HG03139 (cell line): ENCODE measurements at regions not wholly inside any gene's neighbourhood (a gene's known extent, or its start where the extent isn't known, plus 50 kb on each side); places are given as distances from the start of the nearest gene placed in this dataset.
"Not testable (repeated sequence)": the region's sequence is repeated elsewhere in the genome, so short reads cannot be mapped to it uniquely, and the experiment has no call there.

Experiments
- ATAC-seq: cut with Tn5 transposase; IDR thresholded peaks from one replicate; pipeline ENCODE4 v1.9.1; 2021; ENCODE audit not compliant: unreplicated experiment

- ATAC-seq: no peak
Observed at GRCh38 chr6:110558575-110558974, 82.2 kb upstream of the SLC22A16 start.

DNA sequence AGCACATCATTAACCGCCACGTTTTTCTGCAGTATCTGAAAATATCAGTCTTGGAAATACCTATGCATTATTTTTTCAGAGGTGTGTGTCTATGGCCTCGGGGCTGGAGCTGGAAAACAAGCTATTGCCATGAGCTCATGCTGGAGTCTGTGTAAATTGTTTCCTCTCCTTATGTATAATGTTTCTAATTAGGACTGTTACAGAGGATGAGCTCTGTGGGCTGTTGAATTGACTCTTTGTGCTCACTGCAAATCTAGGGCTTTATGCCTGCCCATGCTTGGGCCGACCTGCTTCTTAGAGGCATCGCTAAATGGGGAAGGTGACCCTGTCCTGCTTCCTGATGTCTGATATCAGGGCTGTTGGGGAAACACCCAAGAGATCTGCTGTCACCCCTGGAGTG is 80.8 kb upstream of the SLC22A16 start:
- no peak for ATAC-seq

DNA sequence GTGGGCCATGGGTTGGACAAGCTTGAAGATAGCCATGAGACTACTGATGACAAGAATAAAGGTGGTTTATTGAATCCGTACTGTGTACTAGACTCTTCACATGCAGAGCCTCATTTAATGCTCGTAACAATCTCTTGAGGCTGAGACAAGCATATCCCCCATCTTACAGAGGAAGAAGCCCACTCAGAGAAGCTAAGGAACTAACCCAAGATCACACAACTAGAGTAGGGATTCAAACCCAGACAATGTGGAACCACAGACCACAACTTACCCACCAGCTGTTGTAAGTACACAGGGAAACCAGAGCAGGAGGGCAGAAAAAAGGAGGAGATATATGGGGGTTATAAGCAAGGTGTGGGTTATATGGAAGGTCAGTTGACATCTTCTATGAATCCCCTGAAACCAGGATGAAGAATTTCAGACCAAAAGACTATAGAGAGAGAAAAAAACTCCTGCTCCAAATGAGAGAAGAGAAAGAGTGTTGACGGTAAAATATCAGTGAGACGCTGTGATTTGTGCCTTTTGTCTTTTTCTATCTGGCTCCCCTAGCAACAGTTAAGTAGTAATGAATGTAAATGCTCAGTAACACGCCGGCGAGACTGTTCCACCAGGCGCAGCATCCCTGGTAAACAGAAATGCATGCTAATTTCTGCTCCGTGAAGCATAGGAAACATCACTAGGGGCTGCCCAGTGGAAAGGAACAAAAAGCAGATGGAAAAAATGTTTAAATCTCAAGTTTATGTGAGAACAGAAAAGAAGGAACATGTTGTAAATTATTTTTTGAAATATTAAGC is 80.1 kb upstream of the SLC22A16 start:
- ATAC-seq: no peak

DNA sequence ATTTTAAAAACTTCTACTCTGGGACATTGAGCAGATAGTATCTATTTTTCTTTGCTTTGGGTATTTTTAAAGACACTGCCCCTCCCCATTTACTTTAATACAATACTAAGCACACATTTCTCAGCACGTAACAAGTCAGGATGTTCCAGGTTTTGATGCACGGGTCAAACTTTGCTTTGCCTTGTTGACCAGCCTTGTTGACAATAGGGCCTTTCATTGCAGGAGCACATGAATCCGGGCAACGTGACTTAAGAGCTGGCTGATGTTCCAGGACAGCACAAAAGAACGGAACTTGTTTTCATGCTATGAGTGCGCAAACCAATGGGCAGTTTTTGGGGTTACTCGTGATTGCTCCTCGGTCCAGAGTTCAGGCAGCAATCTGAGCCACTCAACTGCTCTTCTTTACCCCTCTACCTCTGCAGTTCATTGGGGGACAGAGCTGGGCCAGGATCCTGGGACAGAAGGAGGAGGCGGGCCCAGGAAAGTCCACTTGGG is 78.6 kb upstream of the SLC22A16 start:
- ATAC-seq: no peak

GRCh38 chr6:110554441-110554840 is 78.0 kb upstream of the SLC22A16 start:
- no peak for ATAC-seq

DNA sequence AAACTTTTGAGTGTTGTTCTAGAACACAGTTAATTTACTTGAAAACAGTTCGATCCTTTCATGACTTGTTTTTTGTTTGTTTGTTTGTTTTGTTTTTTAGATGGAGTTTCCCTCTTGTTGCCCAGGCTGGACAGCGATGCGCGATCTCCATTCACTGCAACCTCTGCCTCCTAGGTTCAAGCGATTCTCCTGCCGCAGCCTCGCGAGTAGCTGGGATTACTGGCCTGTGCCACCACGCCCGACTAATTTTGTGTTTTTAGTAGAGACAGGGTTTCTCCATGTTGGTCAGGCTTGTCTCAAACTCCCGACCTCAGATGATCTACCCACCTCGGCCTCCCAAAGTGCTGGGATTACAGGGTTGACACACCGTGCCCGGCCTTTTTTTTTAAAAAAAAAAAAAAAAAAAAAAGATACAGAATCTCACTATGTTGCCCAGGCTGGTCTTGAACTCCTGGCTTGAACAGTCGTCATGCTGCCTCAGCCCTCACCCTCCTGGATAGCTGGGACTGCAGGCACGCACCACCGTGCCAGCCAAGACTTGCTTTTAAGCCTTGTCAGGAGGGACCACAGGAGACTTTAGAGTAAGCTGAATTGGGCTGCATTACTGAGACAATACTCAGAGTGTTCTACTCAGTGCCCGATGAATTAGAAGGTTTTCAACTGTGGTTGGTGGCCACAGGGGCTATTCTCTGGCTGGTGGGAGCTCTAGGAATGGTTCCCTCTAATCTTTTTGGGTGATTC is 76.7 kb upstream of the SLC22A16 start:
- no peak for ATAC-seq

- no peak for ATAC-seq
Observed at GRCh38 chr6:110552076-110552475, 75.7 kb upstream of the SLC22A16 start.

- no peak for ATAC-seq
Observed at GRCh38 chr6:110551088-110551487, 74.7 kb upstream of the SLC22A16 start.

DNA sequence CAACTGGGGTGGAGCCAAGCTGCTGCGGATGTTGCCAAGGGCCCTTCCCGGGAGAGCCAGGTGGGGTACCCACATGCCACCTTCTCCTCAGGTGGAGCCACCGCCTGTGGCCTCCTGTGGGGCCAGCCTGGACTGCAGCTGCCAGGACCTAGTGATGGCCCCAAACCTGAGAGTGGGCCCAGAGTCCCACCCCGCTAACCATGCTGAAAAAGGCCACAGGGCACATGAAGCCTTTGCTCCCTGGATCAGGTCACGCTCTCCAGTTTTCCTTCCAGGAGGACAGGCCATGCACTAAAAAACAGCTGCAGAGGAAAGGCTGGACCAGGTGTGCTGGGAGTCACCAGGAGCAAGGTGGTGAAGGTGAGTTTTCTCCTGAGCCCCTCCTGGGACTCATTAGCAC is 73.9 kb upstream of the SLC22A16 start:
- ATAC-seq: no peak

- ATAC-seq: no peak
Observed at GRCh38 chr6:110549277-110549676, 72.9 kb upstream of the SLC22A16 start.

DNA sequence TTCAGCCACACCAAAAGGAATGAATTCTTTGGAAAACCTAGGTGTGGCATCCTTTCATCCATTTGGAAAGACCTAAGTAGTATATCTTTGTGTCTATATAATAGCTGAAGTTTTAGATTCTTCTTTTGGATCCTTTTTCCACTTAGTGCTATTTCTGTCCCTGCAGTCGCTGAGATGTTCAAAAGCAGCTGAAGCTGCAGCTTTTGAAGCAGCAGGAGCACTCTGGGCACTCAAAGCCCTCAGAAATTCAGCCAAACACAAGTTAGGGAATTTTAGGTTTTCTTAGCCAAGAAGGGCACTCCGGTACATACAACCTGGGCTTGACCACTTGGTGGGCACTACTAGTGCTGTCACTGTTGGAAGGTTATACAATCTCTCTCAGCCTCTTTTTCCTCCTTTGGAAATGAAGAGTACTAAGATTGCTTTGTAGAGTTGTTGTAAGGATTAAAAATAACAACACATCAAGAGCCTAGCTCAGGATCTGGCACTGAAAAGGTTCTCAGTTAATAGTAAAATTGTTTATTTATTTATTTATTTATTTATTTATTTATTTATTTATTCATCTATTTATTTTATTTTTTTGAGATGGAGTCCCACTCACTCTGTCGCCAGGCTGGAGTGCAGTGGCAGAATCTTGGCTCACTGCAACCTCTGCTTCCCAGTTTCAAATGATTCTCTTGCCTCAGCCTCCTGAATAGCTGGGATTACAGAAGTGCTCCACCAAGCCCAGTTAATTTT is 71.9 kb upstream of the SLC22A16 start:
- ATAC-seq: no peak

GRCh38 chr6:110547266-110547964 is 71.0 kb upstream of the SLC22A16 start:
- ATAC-seq: no peak

DNA sequence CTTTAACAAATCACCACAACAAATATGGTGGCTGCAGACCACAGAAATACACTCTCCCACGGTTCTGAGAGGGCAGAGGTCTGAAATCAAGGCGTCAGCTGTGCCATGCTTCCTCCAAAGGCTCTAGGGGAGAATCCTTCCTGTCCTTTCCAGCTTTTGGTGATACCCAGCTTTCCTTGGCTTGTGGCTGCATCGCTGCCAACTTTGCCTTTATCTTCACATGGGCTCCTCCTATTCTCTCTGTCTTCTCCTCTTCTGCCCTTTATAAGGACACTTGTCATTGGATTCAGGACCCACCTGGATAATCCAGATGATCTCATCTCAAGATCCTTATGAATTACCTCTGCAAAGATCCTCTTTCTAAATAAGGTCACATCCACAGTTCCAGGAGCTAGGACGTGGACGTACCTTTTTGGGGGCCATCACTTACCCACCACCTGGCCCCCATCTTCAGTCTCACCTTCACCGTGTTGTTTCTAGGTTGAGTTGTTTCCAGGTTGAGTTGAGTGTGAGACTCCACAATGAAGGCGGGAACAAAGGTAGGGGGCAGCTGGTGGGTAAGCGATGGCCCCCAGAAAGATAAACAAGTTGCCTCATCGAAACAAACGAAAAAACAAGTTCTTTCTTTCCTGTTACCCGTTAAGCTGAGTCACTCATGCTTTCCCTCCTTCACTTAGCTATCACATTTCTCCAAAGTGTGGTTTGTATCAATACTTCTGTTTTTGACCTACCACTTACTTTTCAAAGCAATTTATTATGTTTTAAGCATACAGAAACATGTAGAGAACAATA is 68.9 kb upstream of the SLC22A16 start:
- ATAC-seq: no peak

DNA sequence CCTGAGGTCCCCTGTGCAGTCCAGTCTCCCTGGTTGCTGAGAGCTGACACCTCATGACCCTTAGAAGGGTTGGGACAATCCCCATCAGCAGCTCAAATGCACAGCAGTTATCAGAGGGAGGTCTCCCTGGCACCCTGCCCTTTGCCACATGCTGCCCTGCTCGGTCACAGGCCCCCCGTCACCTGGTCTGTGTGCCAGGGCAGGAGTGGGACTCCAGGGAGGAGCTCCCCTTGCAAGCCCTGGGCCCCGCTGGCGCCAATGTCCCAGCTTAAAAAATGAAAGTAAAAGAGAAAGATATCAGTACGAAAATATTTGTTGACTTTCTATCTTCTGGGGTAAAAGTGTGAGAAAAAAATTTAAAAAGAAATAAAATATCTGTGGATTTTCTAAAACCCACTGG is 68.1 kb upstream of the SLC22A16 start:
- no peak for ATAC-seq

- ATAC-seq: no peak
Observed at GRCh38 chr6:110543106-110543505, 66.7 kb upstream of the SLC22A16 start.

- no peak for ATAC-seq
Observed at GRCh38 chr6:110542311-110543024, 66.1 kb upstream of the SLC22A16 start.

DNA sequence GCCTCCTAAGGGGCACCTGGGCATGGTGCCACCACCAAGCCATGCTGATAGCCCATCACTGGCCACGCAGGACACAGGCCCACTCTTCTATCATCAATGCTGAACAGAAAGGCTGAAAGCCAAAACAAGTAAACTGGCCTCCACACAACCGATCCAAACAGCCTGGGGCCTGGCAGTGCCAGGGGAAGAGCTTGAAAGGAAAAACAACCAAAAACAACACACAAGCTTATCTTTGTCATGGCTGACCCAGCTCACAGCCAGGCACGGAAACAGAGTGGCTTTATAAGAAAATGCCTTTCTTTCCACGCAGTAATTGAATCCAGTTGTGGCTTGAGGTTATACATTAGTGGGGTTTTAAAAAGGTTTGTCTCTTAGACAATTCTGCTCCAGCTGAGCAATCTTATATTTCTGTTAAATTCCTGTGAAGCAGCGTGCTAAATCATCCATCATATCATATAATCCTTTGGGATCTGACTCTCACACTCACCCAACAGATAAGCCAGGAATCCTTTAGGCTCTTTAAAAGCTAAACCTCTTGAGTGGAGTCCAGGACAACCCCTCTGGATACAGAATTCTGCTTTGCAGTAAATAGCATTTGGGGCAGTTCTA is 65.4 kb upstream of the SLC22A16 start:
- ATAC-seq: no peak

GRCh38 chr6:110539277-110540019 is 63.0 kb upstream of the SLC22A16 start:
- not testable (repeated sequence) for ATAC-seq
